NT2/D1 (cell line): ENCODE measurements at regions not wholly inside any gene's neighbourhood (a gene's known extent, or its start where the extent isn't known, plus 50 kb on each side); places are given as distances from the start of the nearest gene placed in this dataset.

ENCODE experiments used
- YY1 ChIP-seq: IDR thresholded peaks from 2 replicates; pipeline ENCODE4 v1.6.1; 2011; ENCODE audit not compliant: insufficient read length, insufficient read depth
- ZNF274 ChIP-seq: IDR thresholded peaks from 2 replicates; pipeline ENCODE4 v1.6.1; 2011; ENCODE audit warnings: mild to moderate bottlenecking, low read depth, low read length

- TF ChIP-seq YY1 (no peak), ZNF274 (no peak)
These were observed 263.7 kb upstream of the SEL1L start for GRCh38 chr14:81797315-81797714.
